Testis (tissue), 2 donors: ENCODE measurements at regions not wholly inside any gene's neighbourhood (a gene's known extent, or its start where the extent isn't known, plus 50 kb on each side); places are given as distances from the start of the nearest gene placed in this dataset.

ENCODE experiments used
- CTCF ChIP-seq, 3 experiments: fragments of 450-650 bp in 2 of 3; fragments of 200-600 bp in 1 of 3; sonication (generic) in 1 of 3; IDR thresholded peaks; one replicate each; pipeline ENCODE4 v1.5.1; 2016 to 2019; ENCODE audit warnings: antibody characterized with exemption in 3 of 3, mild to moderate bottlenecking in 2 of 3, moderate library complexity in 1 of 3
- POLR2A ChIP-seq: fragments of 450-650 bp; IDR thresholded peaks from one replicate; pipeline ENCODE4 v1.6.1; 2017; ENCODE audit warnings: antibody characterized with exemption, mild to moderate bottlenecking, moderate library complexity

GRCh38 chr1:232893481-232894313, 56.7 kb upstream of the NTPCR start:
- TF ChIP-seq CTCF (IDR thresholded peaks at IDR 0.05) (no peak), POLR2A (no peak)
